Heart right ventricle (tissue), 16 donors: ENCODE measurements at regions not wholly inside any gene's neighbourhood (a gene's known extent, or its start where the extent isn't known, plus 50 kb on each side); places are given as distances from the start of the nearest gene placed in this dataset.

ENCODE experiments used
- ATAC-seq, 8 donors: fragments of 200-7000 bp; cut with Tn5 transposase; one replicate each; pipeline ENCODE4 v1.9.1; 2020; ENCODE audit warnings: mild to moderate bottlenecking in 8 of 8, moderate library complexity in 8 of 8, moderate number of reproducible peaks in 1 of 8
- DNase-seq, 2 donors: peaks; one replicate each; pipeline ENCODE4 v3.0.0-alpha.2; 2020
- H3K27ac ChIP-seq, 10 donors: fragments of 200-600 bp; sonication (generic) in 2 of 10; one replicate each; pipeline versions ENCODE4 v1.5.0 to v1.8.0; 2020 to 2022; ENCODE audit warnings: mild to moderate bottlenecking in 3 of 10
- H3K27me3 ChIP-seq, 7 donors: fragments of 200-600 bp; one replicate each; pipeline ENCODE4 v1.8.0; 2021 to 2022; ENCODE audit warnings: mild to moderate bottlenecking in 2 of 7
- H3K36me3 ChIP-seq, 9 donors: fragments of 200-600 bp; sonication (generic) in 1 of 9; one replicate each; pipeline versions ENCODE4 v1.5.0 to v1.8.0; 2020 to 2022; ENCODE audit warnings: mild to moderate bottlenecking in 2 of 9
- H3K4me1 ChIP-seq, 9 donors: fragments of 200-600 bp; sonication (generic) in 1 of 9; one replicate each; pipeline versions ENCODE4 v1.5.0 to v1.8.0; 2020 to 2022; ENCODE audit warnings: mild to moderate bottlenecking in 4 of 9
- H3K4me3 ChIP-seq, 10 donors: fragments of 200-600 bp; sonication (generic) in 2 of 10; one replicate each; pipeline versions ENCODE4 v1.5.0 to v1.8.0; 2020 to 2022; ENCODE audit warnings: mild to moderate bottlenecking in 7 of 10, moderate library complexity in 2 of 10
- H3K9me3 ChIP-seq, 11 donors: fragments of 200-600 bp in 10 of 11; sonication (generic) in 2 of 11; one replicate each; pipeline versions ENCODE4 v1.5.0 to v1.8.0; 2013 to 2022; ENCODE audit warnings: mild to moderate bottlenecking in 2 of 11, control low read depth in 1 of 11, moderate library complexity in 1 of 11
- WGBS, 2 donors: extraction: QIAGEN DNeasy Blood & Tissue Kit; methylation state at CpG; one replicate each; pipeline ENCODE4 v1.1.7; 2013; ENCODE audit warnings: inconsistent platforms in 1 of 2; 5-methylcytosine and 5-hydroxymethylcytosine counted together
- intact Hi-C, 10 donors: fragments of 100-400 bp; cut with DNase I; formaldehyde crosslinking; loops; one replicate each; pipeline versions ENCODE4 v1.11.1 to v1.14.2; 2022
- TF ChIP-seq, protein P1 (sequence below), 9 donors: fragments of 200-600 bp; sonication (generic) in 2 of 9; IDR thresholded peaks; one replicate each; pipeline versions ENCODE4 v1.5.0 to v1.8.0; 2021 to 2022; ENCODE audit warnings: antibody characterized with exemption in 9 of 9, mild to moderate bottlenecking in 5 of 9, moderate library complexity in 1 of 9
- donor health status: Arrhythmogenic right ventricular cardiomyopathy.
- donor health status: ischemic (EF 13 %, LVEDD 7.1; RV severe dilation, severe dysfunction).
- donor health status: healthy with polysubstance abuse.
- donor health status: DM: no; HTN: yes; CAD: no.
- donor health status: DM: no; HTN: no; CAD: no.
- donor health status: ischemic (EF 25% LVEDD 6.9; RV normal size, moderate dysfunction).
- donor health status: ischemic (EF 25% LVEDD 5.7; RV mildly dilated, moderate dysfunction).
- donor health status: healthy.
- donor health status: DM: yes; HTN: yes; CAD: no.
- donor health status: Ischemic cardiomyopathy.
- donor health status: ischemic (EF 35%, LVEDD 5.7; RV mildly dilated, moderate dysfunction).
- donor health status: nonischemic (EF 11% LVEDD 7.7; RV severe dilation, severe dysfunction).
- donor health status: DM: yes; HTN: yes; CAD: no.
- donor health status: PGD.
- donor health status: ischemic (EF 29% LVEDD 5.4; RV normal size, mild dysfunction).
- donor health status: nonischemic (EF 23%, LVEDD 6.1; RV moderate dilation, normal function).

- 90 to 91% methylated on average over 1 of the region's 1 CpG for WGBS, 2 donors
- no peaks in the 10 kb centered on the region for H3K9me3 ChIP-seq
- H3K4me3 ChIP-seq = no peak overlapping the region
- ATAC-seq (no peak), DNase-seq (no peak)
- TF ChIP-seq, protein P1, sequence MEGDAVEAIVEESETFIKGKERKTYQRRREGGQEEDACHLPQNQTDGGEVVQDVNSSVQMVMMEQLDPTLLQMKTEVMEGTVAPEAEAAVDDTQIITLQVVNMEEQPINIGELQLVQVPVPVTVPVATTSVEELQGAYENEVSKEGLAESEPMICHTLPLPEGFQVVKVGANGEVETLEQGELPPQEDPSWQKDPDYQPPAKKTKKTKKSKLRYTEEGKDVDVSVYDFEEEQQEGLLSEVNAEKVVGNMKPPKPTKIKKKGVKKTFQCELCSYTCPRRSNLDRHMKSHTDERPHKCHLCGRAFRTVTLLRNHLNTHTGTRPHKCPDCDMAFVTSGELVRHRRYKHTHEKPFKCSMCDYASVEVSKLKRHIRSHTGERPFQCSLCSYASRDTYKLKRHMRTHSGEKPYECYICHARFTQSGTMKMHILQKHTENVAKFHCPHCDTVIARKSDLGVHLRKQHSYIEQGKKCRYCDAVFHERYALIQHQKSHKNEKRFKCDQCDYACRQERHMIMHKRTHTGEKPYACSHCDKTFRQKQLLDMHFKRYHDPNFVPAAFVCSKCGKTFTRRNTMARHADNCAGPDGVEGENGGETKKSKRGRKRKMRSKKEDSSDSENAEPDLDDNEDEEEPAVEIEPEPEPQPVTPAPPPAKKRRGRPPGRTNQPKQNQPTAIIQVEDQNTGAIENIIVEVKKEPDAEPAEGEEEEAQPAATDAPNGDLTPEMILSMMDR (IDR thresholded peaks at IDR 0.05) = no peak
- no peak overlapping the region for H3K27ac ChIP-seq
- no peaks in the 10 kb centered on the region for H3K27me3 ChIP-seq
- H3K4me1 ChIP-seq = no peaks in the 10 kb centered on the region
- intact Hi-C loops = loop anchor here in 1 of 10 donors (5.0 kb wide), 1 partner anchor 79 kb away; no protein-coding TSS in a partner anchor
- no peaks in the 10 kb centered on the region for H3K36me3 ChIP-seq
Observed at GRCh38 chr15:58348095-58348812, 83.5 kb upstream of the LIPC start.

DNA sequence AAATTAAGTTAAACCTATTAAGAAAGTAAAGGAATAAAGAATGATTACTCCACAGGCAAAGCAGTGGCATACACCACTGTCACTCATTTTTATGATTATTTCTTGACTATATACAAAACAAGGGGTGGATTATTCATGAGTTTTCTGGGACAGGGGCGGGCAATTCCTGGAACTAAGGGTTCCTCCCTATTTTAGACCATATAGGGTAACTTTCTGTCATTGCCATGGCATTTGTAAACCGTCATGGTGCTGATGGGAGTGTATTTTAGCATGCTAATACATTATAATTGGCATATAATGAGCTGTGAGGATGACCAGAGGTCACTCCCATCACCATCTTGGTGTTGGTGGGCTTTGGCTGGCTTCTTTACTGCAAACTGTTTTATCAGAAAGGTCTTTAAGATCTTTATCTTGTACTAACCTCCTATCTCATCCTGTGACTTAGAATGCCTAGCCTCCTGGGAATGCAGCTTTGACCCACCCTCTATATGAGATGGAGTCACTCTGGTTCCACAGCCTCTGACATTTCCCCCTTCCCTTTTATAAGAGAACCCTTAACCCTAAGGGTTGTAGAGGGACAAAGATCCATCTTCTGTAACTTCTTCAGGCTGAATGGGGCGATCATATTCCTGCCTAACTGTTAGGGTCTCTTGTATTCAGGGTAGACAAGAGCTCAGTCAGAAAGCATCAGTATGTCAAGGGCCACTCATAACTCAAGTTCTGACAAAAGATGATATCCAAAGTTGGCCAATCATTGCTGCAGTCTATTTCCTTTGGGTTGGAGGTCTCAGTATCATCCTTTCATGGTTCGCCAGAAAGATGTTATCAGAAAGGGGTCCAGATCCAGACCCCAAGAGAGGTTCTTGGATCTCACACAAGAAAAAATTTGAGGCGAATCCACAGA, 79.5 kb upstream of the LIPC start:
- Histone ChIP-seq H3K9me3 (no peaks in the 10 kb centered on the region), H3K36me3 (no peaks in the 10 kb centered on the region), H3K4me1 (peaks cover 0 to 4% (median 0%) of the 10 kb centered on the region in 9 donors), H3K27me3 (no peaks in the 10 kb centered on the region), H3K4me3 (no peak overlapping the region), H3K27ac (no peak overlapping the region)
- 93 to 95% methylated on average over 5 of the region's 5 CpGs for WGBS, 2 donors
- intact Hi-C loops = no loop called here
- TF ChIP-seq, protein P1 (IDR thresholded peaks at IDR 0.05) = no peak
- ATAC-seq = no peak
- DNase-seq = no peak

DNA sequence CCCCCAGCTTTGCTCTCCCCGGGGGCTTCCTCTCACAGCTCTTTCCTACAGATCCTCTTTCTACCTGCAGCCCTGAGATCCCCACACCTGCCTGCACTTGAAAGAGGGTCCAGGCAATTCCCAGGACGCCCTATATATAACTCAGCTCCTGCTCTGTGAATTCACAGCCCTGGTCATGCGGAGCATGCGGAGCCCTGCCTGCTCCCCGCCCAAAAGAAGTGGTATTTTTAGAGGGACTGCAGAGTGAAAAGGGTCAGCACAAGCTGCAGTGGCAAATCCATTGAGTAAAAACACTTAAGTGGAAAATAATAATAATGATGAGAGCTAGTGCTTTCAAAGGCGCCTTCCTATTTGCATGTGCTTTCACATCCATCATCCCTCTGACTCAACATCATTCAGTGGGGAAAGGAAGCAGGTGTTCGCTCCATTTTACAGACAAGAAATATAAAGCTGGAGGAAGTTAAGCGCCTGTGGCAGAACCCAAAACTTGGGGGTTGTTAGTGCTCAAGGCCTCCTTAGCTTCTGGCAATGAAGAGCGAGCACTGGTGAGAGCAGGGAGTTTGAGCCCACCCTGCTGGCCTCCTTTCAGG, 76.3 kb upstream of the LIPC start:
- ATAC-seq (peak in 2 of 8 donors; percentile 40 to 61), DNase-seq (no peak)
- Histone ChIP-seq H3K27me3 (no peaks in the 10 kb centered on the region), H3K4me3 (no peak overlapping the region), H3K4me1 (peaks cover 0 to 4% (median 0%) of the 10 kb centered on the region in 9 donors), H3K27ac (no peak overlapping the region), H3K9me3 (no peaks in the 10 kb centered on the region), H3K36me3 (no peaks in the 10 kb centered on the region)
- WGBS, 2 donors = 64 to 74% methylated on average over 9 of the region's 9 CpGs
- intact Hi-C loops = no loop called here
- TF ChIP-seq, protein P1 (IDR thresholded peaks at IDR 0.05) = no peak

- peaks cover 0 to 4% (median 0%) of the 10 kb centered on the region in 9 donors for H3K4me1 ChIP-seq
- H3K36me3 ChIP-seq = no peaks in the 10 kb centered on the region
- no peak for DNase-seq
- no peak for ATAC-seq
- intact Hi-C loops = no loop called here
- 93 to 94% methylated on average over 10 of the region's 10 CpGs for WGBS, 2 donors
- no peaks in the 10 kb centered on the region for H3K27me3 ChIP-seq
- H3K9me3 ChIP-seq = no peaks in the 10 kb centered on the region
- H3K27ac ChIP-seq = no peak overlapping the region
- no peak overlapping the region for H3K4me3 ChIP-seq
- TF ChIP-seq, protein P1 (IDR thresholded peaks at IDR 0.05) = no peak
Observed at GRCh38 chr15:58355973-58356372, 75.8 kb upstream of the LIPC start.
